ENCODE measurements at regions not wholly inside any gene's neighbourhood (a gene's known extent, or its start where the extent isn't known, plus 50 kb on each side); places are given as distances from the start of the nearest gene placed in this dataset.
"Not testable (repeated sequence)": the region's sequence is repeated elsewhere in the genome, so short reads cannot be mapped to it uniquely, and the experiment has no call there.

DNA sequence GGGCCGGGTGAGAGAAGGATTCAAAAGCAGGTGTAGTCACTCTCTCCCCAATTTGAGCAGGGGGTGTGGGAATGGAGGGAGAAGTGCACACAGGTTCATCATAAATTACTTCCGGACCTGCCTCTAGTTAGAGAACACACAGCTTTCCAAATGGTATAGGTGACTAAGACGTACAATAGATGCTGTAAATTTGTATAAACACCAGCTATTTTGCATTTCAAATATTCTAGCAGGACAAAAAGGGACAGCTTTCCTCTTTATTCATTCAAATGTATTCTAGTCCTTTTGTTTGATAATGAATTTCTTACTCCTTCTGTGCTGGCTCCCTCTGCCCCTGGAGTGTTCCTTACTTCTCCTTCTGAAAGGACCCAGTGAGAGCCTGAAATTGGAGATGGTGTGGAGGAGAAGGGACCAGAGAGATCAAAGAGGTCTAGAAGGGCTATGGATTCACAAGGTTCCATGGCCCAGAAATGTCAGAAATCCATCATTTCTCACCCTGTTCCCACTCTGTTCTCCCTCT is 53.2 kb upstream of the SH3BP4 start:
- DNase-seq (ENCODE audit: low spot score) (no peak), ATAC-seq (no peak)
- ChIA-PET POLR2A (no interaction called here), CTCF (no interaction called here)
- H3K4me3 Mint-ChIP-seq: no peak overlapping the region
- H3K27me3 Mint-ChIP-seq (ENCODE audit: low read depth): peaks cover 4% of the 10 kb centered on the region; the same call in 1 of the 2 replicates
- H3K9me3 Mint-ChIP-seq: peaks cover 22% of the 10 kb centered on the region
- no peak overlapping the region for H3K27ac Mint-ChIP-seq
- peaks cover 16% of the 10 kb centered on the region for H3K4me1 Mint-ChIP-seq
- H3K36me3 Mint-ChIP-seq: no peaks in the 10 kb centered on the region; the same call in 1 of the 2 replicates
- TF ChIP-seq, protein P1, sequence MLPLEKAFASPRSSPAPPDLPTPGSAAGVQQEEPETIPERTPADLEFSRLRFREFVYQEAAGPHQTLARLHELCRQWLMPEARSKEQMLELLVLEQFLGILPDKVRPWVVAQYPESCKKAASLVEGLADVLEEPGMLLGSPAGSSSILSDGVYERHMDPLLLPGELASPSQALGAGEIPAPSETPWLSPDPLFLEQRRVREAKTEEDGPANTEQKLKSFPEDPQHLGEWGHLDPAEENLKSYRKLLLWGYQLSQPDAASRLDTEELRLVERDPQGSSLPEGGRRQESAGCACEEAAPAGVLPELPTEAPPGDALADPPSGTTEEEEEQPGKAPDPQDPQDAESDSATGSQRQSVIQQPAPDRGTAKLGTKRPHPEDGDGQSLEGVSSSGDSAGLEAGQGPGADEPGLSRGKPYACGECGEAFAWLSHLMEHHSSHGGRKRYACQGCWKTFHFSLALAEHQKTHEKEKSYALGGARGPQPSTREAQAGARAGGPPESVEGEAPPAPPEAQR (CRISPR knock-in tag; IDR thresholded peaks at IDR 0.05): no peak
- TF ChIP-seq, protein P2, sequence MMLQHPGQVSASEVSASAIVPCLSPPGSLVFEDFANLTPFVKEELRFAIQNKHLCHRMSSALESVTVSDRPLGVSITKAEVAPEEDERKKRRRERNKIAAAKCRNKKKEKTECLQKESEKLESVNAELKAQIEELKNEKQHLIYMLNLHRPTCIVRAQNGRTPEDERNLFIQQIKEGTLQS (CRISPR knock-in tag; conservative IDR thresholded peaks at IDR 0.05): no peak
- TF ChIP-seq JAZF1 (CRISPR knock-in tag; IDR thresholded peaks at IDR 0.05) (no peak), ZNF138 (CRISPR knock-in tag; conservative IDR thresholded peaks at IDR 0.05) (no peak), ZNF232 (CRISPR knock-in tag; IDR thresholded peaks at IDR 0.05) (no peak)

DNA sequence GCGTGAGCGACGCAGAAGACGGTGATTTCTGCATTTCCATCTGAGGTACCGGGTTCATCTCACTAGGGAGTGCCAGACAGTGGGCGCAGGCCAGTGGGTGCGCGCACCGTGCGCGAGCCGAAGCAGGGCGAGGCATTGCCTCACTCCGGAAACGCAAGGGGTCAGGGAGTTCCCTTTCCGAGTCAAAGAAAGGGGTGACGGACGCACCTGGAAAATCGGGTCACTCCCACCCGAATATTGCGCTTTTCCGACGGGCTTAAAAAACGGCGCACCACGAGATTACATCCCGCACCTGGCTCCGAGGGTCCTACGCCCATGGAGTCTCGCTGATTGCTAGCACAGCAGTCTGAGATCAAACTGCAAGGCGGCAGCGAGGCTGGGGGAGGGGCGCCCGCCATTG is 63.4 kb upstream of the SH3BP4 start:
- TF ChIP-seq, protein P3, sequence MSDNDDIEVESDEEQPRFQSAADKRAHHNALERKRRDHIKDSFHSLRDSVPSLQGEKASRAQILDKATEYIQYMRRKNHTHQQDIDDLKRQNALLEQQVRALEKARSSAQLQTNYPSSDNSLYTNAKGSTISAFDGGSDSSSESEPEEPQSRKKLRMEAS (CRISPR knock-in tag; IDR thresholded peaks at IDR 0.05): peak; percentile 37; the same call in 1 of the 2 replicates
- H3K27ac Mint-ChIP-seq: peak overlapping the region; percentile 97
- CTCF ChIA-PET; H3K27me3 Mint-ChIP-seq (ENCODE audit: low read depth); H3K9me3 Mint-ChIP-seq; H3K36me3 Mint-ChIP-seq; ATAC-seq; DNase-seq (ENCODE audit: low spot score): not testable (repeated sequence)
- peak overlapping the region; percentile 74 for H3K4me3 Mint-ChIP-seq
- peaks cover 33% of the 10 kb centered on the region for H3K4me1 Mint-ChIP-seq
- POLR2A ChIA-PET: interaction anchor here (1.2 kb wide), 1 partner anchor 12 kb away, joined by 3 read pairs; no protein-coding TSS in a partner anchor

DNA sequence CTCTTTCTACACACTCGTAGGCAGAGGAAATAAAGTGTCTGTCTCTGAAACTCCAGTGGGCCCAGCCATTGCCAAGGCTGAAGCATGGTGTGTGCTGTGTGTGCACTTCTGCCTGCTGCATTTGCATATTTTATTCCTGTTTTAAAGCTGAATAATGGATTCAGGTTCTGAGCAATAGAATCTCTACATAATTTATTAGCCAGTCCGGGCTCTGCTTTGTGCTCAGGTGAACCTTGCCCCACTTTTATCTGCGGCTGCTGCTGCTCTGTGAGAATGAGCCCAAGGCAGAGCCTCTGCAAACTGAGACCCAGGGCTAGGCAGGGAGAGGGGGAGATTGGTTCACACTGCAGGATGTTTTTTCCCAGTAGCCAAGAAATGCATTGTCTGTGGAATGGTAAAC is 64.6 kb upstream of the SH3BP4 start:
- DNase-seq (ENCODE audit: low spot score) (no peak), ATAC-seq (no peak)
- no peaks in the 10 kb centered on the region for H3K27me3 Mint-ChIP-seq (ENCODE audit: low read depth)
- peak overlapping the region; percentile 86; the same call in 1 of the 2 replicates for H3K27ac Mint-ChIP-seq
- CTCF ChIA-PET: no interaction called here
- POLR2A ChIA-PET: interaction anchor here (1.2 kb wide), 1 partner anchor 13 kb away, joined by 3 read pairs; no protein-coding TSS in a partner anchor
- peaks cover 41% of the 10 kb centered on the region for H3K4me1 Mint-ChIP-seq
- peak overlapping the region; percentile 74; the same call in 1 of the 2 replicates for H3K4me3 Mint-ChIP-seq
- TF ChIP-seq SOX15 (CRISPR knock-in tag; IDR thresholded peaks at IDR 0.05): no peak
- no peak for TF ChIP-seq CREM (CRISPR knock-in tag; IDR thresholded peaks at IDR 0.05)
- peaks cover 4% of the 10 kb centered on the region; the same call in 1 of the 2 replicates for H3K9me3 Mint-ChIP-seq
- 0 out of 2 replicates have a peak, but pooled peaks cover 6% of the 10 kb centered on the region for H3K36me3 Mint-ChIP-seq

DNA sequence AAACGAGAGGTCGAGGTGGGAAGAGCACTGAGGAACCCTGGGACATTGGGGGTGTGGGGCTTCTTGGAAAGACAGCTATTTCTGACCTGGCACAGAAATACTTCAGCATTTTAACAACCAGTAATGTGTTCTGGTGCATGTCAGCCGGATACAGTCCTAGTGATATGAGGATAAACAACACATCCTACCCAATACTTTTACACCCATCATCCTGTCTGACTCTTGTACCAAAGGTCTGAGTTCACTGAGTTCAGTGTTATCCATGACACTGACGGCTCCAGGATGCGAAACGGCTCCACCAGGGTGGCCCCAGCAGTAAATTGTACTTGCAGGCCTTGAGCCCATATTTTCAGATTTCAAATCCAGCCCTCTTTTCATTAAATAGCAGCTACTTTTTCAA is 65.9 kb upstream of the SH3BP4 start:
- ChIA-PET POLR2A (no interaction called here), CTCF (interaction anchor here (1.3 kb wide), 1 partner anchor 340 kb away, joined by 4 read pairs; no protein-coding TSS in a partner anchor)
- DNase-seq (ENCODE audit: low spot score): no peak
- Mint-ChIP-seq H3K27ac (peak overlapping the region; percentile 28; the same call in 1 of the 2 replicates), H3K9me3 (peaks cover 12% of the 10 kb centered on the region), H3K4me3 (no peak overlapping the region), H3K36me3 (peaks cover 9% of the 10 kb centered on the region; the same call in 1 of the 2 replicates), H3K27me3 (ENCODE audit: low read depth) (no peaks in the 10 kb centered on the region), H3K4me1 (peaks cover 52% of the 10 kb centered on the region)
- ATAC-seq: no peak
- TF ChIP-seq, protein P4, sequence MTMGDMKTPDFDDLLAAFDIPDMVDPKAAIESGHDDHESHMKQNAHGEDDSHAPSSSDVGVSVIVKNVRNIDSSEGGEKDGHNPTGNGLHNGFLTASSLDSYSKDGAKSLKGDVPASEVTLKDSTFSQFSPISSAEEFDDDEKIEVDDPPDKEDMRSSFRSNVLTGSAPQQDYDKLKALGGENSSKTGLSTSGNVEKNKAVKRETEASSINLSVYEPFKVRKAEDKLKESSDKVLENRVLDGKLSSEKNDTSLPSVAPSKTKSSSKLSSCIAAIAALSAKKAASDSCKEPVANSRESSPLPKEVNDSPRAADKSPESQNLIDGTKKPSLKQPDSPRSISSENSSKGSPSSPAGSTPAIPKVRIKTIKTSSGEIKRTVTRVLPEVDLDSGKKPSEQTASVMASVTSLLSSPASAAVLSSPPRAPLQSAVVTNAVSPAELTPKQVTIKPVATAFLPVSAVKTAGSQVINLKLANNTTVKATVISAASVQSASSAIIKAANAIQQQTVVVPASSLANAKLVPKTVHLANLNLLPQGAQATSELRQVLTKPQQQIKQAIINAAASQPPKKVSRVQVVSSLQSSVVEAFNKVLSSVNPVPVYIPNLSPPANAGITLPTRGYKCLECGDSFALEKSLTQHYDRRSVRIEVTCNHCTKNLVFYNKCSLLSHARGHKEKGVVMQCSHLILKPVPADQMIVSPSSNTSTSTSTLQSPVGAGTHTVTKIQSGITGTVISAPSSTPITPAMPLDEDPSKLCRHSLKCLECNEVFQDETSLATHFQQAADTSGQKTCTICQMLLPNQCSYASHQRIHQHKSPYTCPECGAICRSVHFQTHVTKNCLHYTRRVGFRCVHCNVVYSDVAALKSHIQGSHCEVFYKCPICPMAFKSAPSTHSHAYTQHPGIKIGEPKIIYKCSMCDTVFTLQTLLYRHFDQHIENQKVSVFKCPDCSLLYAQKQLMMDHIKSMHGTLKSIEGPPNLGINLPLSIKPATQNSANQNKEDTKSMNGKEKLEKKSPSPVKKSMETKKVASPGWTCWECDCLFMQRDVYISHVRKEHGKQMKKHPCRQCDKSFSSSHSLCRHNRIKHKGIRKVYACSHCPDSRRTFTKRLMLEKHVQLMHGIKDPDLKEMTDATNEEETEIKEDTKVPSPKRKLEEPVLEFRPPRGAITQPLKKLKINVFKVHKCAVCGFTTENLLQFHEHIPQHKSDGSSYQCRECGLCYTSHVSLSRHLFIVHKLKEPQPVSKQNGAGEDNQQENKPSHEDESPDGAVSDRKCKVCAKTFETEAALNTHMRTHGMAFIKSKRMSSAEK (CRISPR knock-in tag; IDR thresholded peaks at IDR 0.05; ENCODE audit: borderline replicate concordance): no peak
- no peak for TF ChIP-seq GTF2I (CRISPR knock-in tag; conservative IDR thresholded peaks at IDR 0.05)
- TF ChIP-seq, protein P1 (CRISPR knock-in tag; IDR thresholded peaks at IDR 0.05): no peak
- TF ChIP-seq SP1 (CRISPR knock-in tag; conservative IDR thresholded peaks at IDR 0.05): no peak
- TF ChIP-seq, protein P5, sequence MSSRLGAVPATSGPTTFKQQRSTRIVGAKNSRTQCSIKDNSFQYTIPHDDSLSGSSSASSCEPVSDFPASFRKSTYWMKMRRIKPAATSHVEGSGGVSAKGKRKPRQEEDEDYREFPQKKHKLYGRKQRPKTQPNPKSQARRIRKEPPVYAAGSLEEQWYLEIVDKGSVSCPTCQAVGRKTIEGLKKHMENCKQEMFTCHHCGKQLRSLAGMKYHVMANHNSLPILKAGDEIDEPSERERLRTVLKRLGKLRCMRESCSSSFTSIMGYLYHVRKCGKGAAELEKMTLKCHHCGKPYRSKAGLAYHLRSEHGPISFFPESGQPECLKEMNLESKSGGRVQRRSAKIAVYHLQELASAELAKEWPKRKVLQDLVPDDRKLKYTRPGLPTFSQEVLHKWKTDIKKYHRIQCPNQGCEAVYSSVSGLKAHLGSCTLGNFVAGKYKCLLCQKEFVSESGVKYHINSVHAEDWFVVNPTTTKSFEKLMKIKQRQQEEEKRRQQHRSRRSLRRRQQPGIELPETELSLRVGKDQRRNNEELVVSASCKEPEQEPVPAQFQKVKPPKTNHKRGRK (CRISPR knock-in tag; IDR thresholded peaks at IDR 0.05; ENCODE audit: borderline replicate concordance): no peak
- TF ChIP-seq FOXK1 (CRISPR knock-in tag; IDR thresholded peaks at IDR 0.05): no peak
- TF ChIP-seq, protein P6, sequence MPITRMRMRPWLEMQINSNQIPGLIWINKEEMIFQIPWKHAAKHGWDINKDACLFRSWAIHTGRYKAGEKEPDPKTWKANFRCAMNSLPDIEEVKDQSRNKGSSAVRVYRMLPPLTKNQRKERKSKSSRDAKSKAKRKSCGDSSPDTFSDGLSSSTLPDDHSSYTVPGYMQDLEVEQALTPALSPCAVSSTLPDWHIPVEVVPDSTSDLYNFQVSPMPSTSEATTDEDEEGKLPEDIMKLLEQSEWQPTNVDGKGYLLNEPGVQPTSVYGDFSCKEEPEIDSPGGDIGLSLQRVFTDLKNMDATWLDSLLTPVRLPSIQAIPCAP (CRISPR knock-in tag; IDR thresholded peaks at IDR 0.05): no peak
- TF ChIP-seq CREM (CRISPR knock-in tag; IDR thresholded peaks at IDR 0.05): no peak
- TF ChIP-seq HMGA2 (CRISPR knock-in tag; IDR thresholded peaks at IDR 0.05): no peak
- no peak for TF ChIP-seq ZNF423 (CRISPR knock-in tag; IDR thresholded peaks at IDR 0.05)
- TF ChIP-seq ZBTB21 (CRISPR knock-in tag; IDR thresholded peaks at IDR 0.05; ENCODE audit: borderline replicate concordance): no peak
- TF ChIP-seq, protein P7, sequence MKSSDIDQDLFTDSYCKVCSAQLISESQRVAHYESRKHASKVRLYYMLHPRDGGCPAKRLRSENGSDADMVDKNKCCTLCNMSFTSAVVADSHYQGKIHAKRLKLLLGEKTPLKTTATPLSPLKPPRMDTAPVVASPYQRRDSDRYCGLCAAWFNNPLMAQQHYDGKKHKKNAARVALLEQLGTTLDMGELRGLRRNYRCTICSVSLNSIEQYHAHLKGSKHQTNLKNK (CRISPR knock-in tag; IDR thresholded peaks at IDR 0.05): no peak

All from WTC11 (cell line).